OCI-LY7 (cell line): ENCODE measurements at regions not wholly inside any gene's neighbourhood (a gene's known extent, or its start where the extent isn't known, plus 50 kb on each side); places are given as distances from the start of the nearest gene placed in this dataset.
"Not testable (repeated sequence)": the region's sequence is repeated elsewhere in the genome, so short reads cannot be mapped to it uniquely, and the experiment has no call there.

Source experiments
- BruUV-seq: library from RNA; stranded (reverse); fragments of 400-500 nt; replicated peaks from 2 replicates; lab custom pipeline; 2021; lab: Mats Ljungman, UMichigan
- CTCF ChIA-PET: fragments of 300-600 bp; sonication (Branson Sonifier 250); formaldehyde crosslinking; loops from one replicate; lab custom pipeline; 2022; ENCODE audit warnings: antibody characterized with exemption; ENCODE audit not compliant: unreplicated experiment; lab: Charles Lee
- POLR2A ChIA-PET: fragments of 300-600 bp; sonication (Branson Sonifier 250); formaldehyde crosslinking; loops from one replicate; lab custom pipeline; 2022; ENCODE audit warnings: antibody characterized with exemption; lab: Charles Lee
- DNase-seq: peaks from one replicate; pipeline ENCODE4 v3.0.0-alpha.2; 2015; ENCODE audit warnings: low spot score
- H2AFZ ChIP-seq: fragments of 200-600 bp; sonication (generic), shearing (Covaris generic); 2 replicates; pipeline ENCODE4 v1.6.1; 2014; ENCODE audit warnings: mild to moderate bottlenecking, antibody characterized with exemption, low read length, moderate library complexity
- H3K27ac ChIP-seq: fragments of 200-600 bp; sonication (generic); 2 replicates; pipeline ENCODE4 v1.5.1; 2014; ENCODE audit warnings: mixed run types, low read depth, mild to moderate bottlenecking, moderate library complexity, low read length, inconsistent platforms; ENCODE audit not compliant: poor library complexity, severe bottlenecking
- H3K36me3 ChIP-seq: fragments of 200-600 bp; sonication (generic); 2 replicates; pipeline ENCODE4 v1.6.1; 2014; ENCODE audit warnings: mild to moderate bottlenecking, antibody characterized with exemption, low read length, moderate library complexity, mixed read lengths; ENCODE audit not compliant: insufficient read depth
- H3K4me1 ChIP-seq: fragments of 200-600 bp; sonication (generic); 2 replicates; pipeline ENCODE4 v1.5.1; 2014; ENCODE audit warnings: mild to moderate bottlenecking, low read length; ENCODE audit not compliant: insufficient read depth, poor library complexity, severe bottlenecking
- H3K4me2 ChIP-seq: fragments of 200-600 bp; sonication (generic); 2 replicates; pipeline ENCODE4 v1.6.1; 2014; ENCODE audit warnings: mild to moderate bottlenecking, low read length
- H3K4me3 ChIP-seq: fragments of 200-600 bp; sonication (generic); 2 replicates; pipeline ENCODE4 v1.5.1; 2014; ENCODE audit warnings: mild to moderate bottlenecking, low read depth, low read length; ENCODE audit not compliant: poor library complexity, severe bottlenecking
- H3K79me2 ChIP-seq: fragments of 200-600 bp; sonication (generic); 2 replicates; pipeline ENCODE4 v1.6.1; 2016; ENCODE audit warnings: low read depth, mild to moderate bottlenecking, low read length, moderate library complexity, mixed read lengths; ENCODE audit not compliant: insufficient read depth
- H3K9me2 ChIP-seq: fragments of 200-600 bp; sonication (generic); 2 replicates; pipeline ENCODE4 v1.6.1; 2016; ENCODE audit warnings: mild to moderate bottlenecking, low read length, mixed read lengths; ENCODE audit not compliant: insufficient read depth
- H3K9me3 ChIP-seq: fragments of 200-600 bp; sonication (generic); 2 replicates; pipeline ENCODE4 v1.6.1; 2014; ENCODE audit warnings: mild to moderate bottlenecking, mixed run types, low read length, mixed read lengths
- H4K20me1 ChIP-seq: fragments of 200-600 bp; sonication (generic); 2 replicates; pipeline ENCODE4 v1.6.1; 2014; ENCODE audit warnings: mild to moderate bottlenecking, antibody characterized with exemption, low read length, moderate library complexity, mixed read lengths; ENCODE audit not compliant: insufficient read depth
- EZH2phosphoT487 ChIP-seq: fragments of 200-600 bp; sonication (generic); IDR thresholded peaks from 2 replicates; pipeline ENCODE4 v1.6.1; 2018; ENCODE audit warnings: low read depth, borderline replicate concordance, mild to moderate bottlenecking, mixed run types, antibody characterized with exemption, low read length, moderate library complexity, mixed read lengths
- intact Hi-C: fragments of 100-400 bp; cut with micrococcal nuclease; formaldehyde crosslinking; loops from one replicate; pipeline ENCODE4 v1.10.0; 2022; ENCODE audit not compliant: unreplicated experiment
- TF ChIP-seq, protein P1 (sequence below): fragments of 200-600 bp; sonication (generic); conservative IDR thresholded peaks from 2 replicates; pipeline ENCODE4 v1.5.1; 2014; ENCODE audit warnings: mild to moderate bottlenecking, antibody characterized with exemption, low read length, moderate library complexity, mixed read lengths

DNA sequence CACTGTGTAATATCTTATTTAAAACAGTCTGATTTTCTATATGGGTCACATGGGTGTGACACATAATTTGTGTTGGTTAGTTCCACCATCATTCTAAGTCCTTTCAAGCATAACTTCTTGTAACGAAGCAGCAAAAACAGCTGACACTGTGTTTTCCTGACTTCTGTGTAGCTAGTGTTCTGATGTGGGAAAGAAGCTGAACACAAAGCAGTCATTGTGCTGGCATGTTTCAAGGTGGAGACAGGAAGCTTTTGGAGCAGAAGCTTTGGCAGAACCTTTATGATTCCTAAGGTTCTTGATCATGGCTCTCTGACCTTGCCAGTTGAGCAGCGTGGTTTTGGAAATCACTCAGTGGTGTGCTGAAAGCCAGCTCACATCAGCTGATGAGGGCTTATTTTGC lies 351.7 kb upstream of the MDGA2 start:
- Histone ChIP-seq H3K27ac (no peak overlapping the region), H3K9me3 (no peaks in the 10 kb centered on the region), H3K4me2 (no peak overlapping the region), H3K4me3 (no peak overlapping the region), H4K20me1 (no peaks in the 10 kb centered on the region), H3K79me2 (no peaks in the 10 kb centered on the region), H3K4me1 (no peaks in the 10 kb centered on the region), H2AFZ (no peak overlapping the region), H3K9me2 (no peaks in the 10 kb centered on the region), H3K36me3 (no peaks in the 10 kb centered on the region)
- intact Hi-C loops: no loop called here
- DNase-seq: no peak
- CTCF ChIA-PET: no interaction called here
- BruUV-seq: no TSS peak
- TF ChIP-seq EZH2phosphoT487: no peak
- TF ChIP-seq, protein P1, sequence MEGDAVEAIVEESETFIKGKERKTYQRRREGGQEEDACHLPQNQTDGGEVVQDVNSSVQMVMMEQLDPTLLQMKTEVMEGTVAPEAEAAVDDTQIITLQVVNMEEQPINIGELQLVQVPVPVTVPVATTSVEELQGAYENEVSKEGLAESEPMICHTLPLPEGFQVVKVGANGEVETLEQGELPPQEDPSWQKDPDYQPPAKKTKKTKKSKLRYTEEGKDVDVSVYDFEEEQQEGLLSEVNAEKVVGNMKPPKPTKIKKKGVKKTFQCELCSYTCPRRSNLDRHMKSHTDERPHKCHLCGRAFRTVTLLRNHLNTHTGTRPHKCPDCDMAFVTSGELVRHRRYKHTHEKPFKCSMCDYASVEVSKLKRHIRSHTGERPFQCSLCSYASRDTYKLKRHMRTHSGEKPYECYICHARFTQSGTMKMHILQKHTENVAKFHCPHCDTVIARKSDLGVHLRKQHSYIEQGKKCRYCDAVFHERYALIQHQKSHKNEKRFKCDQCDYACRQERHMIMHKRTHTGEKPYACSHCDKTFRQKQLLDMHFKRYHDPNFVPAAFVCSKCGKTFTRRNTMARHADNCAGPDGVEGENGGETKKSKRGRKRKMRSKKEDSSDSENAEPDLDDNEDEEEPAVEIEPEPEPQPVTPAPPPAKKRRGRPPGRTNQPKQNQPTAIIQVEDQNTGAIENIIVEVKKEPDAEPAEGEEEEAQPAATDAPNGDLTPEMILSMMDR: no peak
- POLR2A ChIA-PET: interaction anchor here (0.6 kb wide), 1 partner anchor 832 kb away, joined by 3 read pairs; no protein-coding TSS in a partner anchor

DNA sequence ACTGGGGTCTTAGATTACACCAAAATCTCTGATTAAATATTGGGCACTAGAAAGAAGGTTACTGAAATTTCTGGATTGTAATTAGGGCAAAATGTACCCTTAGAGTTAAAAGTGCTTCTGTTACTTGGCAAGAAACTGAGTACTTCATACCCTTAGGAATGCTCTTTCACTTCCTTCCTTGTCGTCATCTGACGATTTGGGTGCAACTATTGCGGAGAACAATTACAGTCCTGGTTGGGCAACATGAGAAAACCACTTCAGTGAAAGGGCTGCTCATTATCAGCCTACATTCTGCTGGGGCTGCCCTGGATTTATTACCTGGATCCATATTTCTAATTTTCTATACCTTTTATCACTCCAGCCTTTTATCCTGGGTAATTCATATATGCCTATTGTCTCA lies 348.5 kb upstream of the MDGA2 start:
- Histone ChIP-seq H3K27ac (no peak overlapping the region), H3K79me2 (no peaks in the 10 kb centered on the region), H3K4me2 (no peak overlapping the region), H4K20me1 (no peaks in the 10 kb centered on the region), H3K9me3 (no peaks in the 10 kb centered on the region), H3K36me3 (no peaks in the 10 kb centered on the region), H3K4me1 (no peaks in the 10 kb centered on the region), H2AFZ (no peak overlapping the region), H3K9me2 (no peaks in the 10 kb centered on the region), H3K4me3 (no peak overlapping the region)
- POLR2A ChIA-PET: no interaction called here
- TF ChIP-seq, protein P1: no peak
- TF ChIP-seq EZH2phosphoT487: no peak
- no peak for DNase-seq
- intact Hi-C loops: no loop called here
- CTCF ChIA-PET: no interaction called here
- BruUV-seq: no TSS peak

DNA sequence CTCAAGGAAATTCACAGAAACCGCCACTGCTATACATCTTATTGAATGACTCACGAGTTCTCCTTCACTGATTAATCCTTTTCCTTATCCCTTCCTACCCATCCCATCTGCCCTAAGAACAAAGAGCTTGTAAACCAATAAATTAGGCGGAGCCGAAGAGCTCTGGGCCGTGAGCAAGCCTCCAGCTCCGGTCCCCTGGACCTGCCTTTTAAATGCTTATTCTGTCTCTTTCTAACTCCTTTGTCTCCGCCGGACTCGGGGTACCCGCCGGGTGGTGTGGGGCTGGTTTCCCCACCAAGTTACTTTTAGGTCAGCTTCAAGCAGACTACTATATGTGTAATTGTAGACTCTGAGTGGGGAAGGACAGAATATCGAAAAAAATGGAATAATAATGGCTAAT lies 336.1 kb upstream of the MDGA2 start:
- POLR2A ChIA-PET: interaction anchor here (0.6 kb wide), 1 partner anchor 192 kb away, joined by 3 read pairs; no protein-coding TSS in a partner anchor
- H3K79me2 ChIP-seq, BruUV-seq, H3K27ac ChIP-seq, DNase-seq, intact Hi-C loops, CTCF ChIA-PET, H4K20me1 ChIP-seq, H3K4me3 ChIP-seq, H3K4me2 ChIP-seq, H3K9me3 ChIP-seq, H3K4me1 ChIP-seq, H3K9me2 ChIP-seq, H3K36me3 ChIP-seq, H2AFZ ChIP-seq: not testable (repeated sequence)
